CD4-positive, alpha-beta T cell treated with Interferon gamma for 1 hour (primary cell): ENCODE measurements at regions not wholly inside any gene's neighbourhood (a gene's known extent, or its start where the extent isn't known, plus 50 kb on each side); places are given as distances from the start of the nearest gene placed in this dataset.
"Not testable (repeated sequence)": the region's sequence is repeated elsewhere in the genome, so short reads cannot be mapped to it uniquely, and the experiment has no call there.

Source experiments
- DNase-seq: peaks from one replicate; pipeline ENCODE4 v3.0.0-alpha.2; 2020

DNA sequence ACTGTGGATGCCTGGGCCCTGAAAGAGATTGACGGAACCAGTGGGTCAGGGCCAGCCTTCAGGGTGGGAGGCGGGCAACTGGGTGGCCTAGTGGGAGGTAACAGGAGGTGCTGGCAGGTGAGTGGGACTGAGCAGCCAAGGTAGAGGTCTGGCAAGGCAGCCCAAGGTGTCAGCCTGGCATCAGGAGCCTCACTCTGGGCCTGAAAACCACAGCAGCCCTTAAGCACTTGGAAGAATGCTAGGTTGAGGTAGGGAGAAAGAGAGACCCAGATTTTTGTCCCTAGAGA is 315.8 kb upstream of the PRICKLE1 start:
- DNase-seq, result no peak

DNA sequence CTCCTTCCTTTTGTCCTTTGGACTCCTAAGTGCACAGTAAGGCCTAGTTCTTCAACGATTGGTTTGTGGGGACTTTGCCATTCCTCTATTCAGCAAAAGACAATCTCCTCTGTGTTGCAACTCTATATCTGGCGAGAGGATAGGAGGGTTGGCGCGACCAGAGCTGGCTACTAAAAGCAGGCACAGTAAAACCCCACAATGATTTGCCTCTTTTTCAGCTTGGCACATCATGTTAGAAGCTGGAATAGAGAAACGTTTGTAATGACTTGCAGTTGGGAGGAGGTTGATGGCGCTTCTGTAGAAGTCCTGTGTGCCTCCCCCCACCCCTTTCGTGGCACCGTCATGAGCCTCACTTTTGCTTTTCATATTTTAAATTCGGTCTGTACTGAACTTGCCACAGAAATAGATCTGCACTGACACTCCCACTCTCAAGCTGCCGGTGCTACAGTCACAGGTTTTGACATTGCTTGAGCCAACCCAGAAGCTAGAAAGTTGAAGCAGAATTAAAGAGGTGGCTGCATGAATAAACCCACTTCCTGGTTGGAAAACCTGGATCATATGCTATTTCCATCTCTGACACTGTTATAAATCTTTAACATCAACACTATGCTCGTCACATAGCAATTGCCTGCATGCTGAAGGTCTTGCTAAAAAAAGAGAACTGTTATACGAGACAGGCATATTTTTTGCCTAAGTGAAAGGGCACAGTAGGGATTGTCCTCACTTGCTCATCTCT is 315.3 kb upstream of the PRICKLE1 start:
- no peak for DNase-seq

DNA sequence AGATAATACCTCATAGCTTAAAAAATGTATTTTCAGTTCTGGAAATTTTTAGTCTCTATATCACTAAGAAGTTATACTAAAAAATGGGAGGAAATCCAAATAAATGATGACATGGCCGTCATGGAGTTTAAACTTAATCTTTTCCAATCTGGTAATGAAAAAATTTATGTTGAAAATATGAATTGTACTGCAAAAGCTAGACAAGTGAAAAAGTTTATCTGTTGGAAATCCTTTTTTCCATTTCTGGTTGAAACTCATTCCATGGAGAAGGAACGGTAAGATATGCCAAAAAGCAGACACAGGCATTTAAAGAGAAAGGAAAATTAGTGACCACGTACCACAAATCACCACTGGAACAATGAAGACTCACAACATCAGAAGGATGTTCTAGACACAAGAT is 314.2 kb upstream of the PRICKLE1 start:
- no peak for DNase-seq

DNA sequence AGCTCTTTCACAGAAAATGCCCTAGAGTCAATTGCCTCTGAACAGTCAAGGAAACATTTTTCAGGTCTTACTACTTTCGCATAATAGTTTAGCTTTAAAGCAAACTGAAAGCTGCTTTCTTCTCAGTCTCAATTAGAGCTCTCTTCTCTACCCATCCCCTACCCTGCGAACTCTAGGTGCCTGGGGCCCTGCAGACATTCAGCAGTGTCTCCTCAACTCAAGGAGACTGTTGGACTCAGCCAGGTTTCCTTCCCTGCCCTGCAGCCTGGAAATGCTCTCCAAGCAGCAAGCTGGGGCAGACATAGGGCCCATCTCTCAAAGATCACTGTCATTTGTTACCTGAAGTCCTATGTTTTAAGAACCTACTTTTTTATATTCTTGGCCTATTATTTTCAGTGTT is 312.5 kb upstream of the PRICKLE1 start:
- DNase-seq, result no peak

DNA sequence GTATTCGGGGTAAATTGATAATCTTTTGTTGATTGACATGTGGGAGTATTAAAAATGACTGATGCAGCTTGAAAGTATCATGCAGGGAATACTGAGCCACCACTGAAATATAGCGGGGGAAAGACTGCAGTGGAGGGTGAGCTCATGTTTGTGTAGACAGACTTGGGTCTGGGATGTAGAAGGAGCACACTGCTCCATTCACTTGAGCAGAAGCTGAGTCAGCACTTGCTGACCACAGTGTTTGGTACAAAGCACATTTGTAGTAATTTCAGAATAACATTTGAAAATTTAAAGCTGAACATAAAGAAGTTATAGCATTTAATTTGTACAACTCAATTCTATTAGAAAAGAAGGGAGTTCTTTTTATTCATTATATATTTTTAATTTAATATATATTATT is 304.3 kb upstream of the PRICKLE1 start:
- DNase-seq, result no peak

DNA sequence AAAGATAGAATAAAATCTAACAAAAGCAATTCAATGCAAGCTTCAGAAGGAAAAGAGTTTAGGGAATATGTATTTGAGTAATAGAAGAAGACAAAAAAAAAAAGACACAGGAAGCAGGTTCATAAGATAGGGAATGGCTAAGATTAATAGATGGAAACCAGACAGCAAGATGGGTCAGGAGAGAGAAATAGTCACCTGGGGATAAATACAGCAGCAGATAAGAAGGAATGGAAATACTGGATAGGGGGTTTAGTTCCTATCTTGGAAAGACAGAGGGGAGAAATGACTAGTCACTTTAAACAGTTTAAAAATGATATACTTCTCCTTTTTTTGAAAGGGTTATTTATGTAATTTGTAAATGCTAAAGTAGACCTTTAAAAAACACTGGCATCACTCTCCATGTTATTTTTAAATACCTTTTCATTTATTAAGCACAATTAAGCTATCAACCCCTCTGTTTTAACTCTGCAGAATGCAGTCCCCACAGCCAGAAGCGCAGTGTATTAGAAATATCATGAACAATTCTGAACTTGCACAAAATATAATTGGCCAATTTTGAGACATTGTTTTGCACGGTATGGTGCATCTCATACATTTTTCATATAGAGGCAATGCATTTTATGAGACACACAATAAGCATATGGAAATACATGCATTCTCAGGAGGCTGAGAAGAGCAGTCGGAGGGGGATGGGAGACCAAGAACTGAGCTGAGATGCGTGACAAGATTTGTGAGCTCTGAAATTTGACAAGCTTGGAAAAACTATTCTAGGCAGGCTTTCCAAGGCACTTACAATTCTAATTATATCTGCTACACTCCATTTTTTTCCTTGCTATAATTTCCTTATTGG is 303.4 kb upstream of the PRICKLE1 start:
- DNase-seq, result no peak

DNA sequence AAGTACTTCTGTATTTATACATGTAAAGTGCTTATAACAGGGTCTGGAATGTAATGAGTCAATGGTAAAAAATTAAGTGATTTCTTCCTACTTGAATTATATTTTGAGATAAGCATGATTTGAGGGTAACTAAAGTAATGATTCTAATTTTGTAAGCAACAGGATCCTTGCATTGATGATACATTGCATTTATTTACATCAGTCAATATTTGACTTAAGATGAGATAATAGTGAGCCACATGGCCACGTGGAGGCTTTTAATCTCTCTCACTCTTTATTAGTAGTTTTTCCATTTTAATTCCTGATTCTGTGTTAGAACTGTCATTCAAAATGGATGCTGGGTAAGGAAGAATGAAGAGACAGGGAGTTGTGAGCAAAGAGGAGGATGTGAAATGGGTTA is 298.1 kb upstream of the PRICKLE1 start:
- DNase-seq, result no peak

DNA sequence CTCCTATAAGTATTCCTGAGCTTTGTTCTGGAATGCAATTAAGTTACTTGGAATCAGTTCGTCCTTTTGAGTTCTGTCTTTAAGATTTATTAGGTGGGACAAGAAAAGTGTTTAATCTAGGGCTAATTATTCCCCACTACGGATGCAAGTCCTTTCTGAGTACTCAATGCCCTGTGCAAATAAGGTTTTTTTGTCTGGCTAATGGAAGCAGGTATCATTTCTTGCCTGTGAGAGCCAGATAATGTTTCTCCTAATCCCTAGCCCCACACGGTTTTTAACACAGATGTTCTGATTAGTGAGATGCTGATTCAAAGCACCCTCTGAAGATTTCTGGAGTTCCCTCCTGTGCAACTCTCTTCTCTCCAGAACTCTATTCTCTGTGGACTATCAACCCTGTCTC is 296.6 kb upstream of the PRICKLE1 start:
- DNase-seq, result no peak

DNA sequence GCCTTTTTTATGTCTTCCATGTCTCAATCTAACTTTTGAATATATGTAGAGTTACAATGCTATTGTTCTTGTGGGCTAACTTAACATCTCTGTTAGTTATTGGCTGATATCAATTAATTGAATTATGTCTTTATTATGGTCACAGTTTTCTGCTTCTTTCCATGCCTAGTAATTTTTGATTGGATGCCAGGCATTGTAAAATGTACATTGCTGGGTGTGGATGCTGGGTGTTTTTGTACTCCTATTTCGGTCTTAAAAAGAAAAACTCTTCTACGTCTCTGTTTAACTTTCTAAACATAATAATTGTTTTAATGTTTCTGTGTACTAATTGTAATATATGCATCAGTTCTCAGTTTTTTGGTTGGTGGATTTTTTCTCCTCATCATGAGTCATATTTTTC is 296.1 kb upstream of the PRICKLE1 start:
- DNase-seq, result no peak

DNA sequence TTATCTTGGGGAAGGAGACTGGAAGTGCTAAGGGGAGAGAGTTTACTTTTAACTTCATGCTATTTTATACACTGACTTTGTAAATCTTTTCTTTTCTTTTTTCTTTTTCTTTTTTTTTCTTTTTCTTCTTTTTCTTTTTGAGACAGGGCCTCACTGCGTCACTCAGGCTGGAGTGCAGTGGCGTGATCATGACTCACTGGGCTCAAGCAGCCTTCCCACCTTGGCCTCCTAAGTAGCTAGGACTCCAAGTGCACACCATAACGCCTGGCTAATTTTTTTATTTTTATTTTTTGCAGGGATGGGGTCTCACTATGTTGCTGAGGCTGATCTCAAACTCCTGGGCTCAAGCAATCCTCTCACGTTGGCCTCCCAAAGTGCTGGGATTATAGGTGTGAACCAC is 294.6 kb upstream of the PRICKLE1 start:
- DNase-seq, result no peak

DNA sequence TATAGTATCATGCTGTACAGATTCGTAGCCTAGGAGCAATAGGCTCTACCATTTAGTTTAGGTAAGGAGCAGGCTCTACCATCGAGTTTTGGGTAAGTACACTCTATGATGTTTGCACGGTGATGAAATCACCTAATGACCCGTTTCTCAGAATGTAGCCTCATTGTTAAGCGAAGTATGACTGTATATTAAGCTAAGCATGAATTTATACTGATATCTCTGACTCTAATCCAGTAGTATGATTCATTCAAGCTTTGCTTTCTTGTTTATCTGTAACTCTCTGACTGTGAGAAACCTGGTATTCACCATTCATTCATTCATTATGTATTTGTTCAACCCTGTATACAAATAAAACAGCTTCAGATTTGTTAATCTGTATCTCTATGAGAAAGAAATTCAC is 283.9 kb upstream of the PRICKLE1 start:
- no peak for DNase-seq

DNA sequence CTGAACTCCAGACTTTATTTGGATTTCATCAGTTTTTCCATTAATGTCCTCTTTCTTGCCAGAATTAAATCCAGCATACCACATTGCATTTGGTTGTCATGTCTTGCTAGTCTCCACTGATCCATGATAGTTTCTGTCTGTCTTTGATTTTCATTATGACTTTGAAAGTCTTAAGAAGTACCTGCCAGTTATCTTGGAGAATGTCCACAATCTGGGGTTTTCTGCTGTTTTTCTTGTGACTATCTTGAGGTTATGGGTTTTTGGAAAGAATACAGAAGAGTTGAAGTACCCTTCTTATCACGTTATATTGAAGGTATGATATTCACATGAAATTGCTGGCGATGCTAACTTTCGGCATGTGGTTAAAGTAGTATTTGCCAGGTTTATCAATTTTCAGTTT is 282.3 kb upstream of the PRICKLE1 start:
- DNase-seq, result no peak

DNA sequence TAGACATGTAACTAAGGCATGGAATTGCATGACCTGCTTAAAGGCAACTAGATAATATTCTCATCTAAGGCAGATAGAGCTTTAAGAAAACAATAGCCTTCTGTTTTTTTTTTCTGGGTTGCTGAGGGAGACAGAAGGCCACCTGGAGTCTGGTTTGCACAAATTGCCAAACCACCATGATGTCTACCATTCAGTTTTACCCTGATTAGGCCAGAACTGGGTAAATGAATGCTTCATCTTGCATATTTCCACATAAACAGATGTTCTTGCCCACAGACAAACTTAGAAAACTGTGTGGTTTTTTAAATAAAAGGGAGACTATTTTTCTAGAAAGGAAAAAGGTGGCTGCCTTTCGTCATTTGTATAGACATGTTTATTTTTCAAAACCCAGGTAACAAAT is 278.7 kb upstream of the PRICKLE1 start:
- no peak for DNase-seq

DNA sequence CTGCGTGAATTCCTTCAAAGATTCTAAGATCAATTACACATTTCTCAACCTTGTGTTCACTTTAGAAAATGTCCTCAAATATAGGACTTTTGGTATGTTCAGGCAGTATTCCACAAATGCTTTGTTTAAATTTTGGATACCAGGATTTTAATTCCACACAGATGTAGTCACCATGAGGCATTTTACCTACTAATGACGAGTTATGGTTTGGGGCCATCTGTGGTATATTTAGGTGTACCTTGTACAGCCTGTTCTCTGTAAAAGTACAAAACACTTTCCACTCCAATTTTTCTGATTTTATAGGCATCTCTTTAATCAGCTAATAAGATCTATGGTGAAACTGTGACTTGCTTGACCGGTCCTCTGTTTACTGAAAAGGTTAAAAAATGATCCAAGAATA is 275.7 kb upstream of the PRICKLE1 start:
- no peak for DNase-seq

DNA sequence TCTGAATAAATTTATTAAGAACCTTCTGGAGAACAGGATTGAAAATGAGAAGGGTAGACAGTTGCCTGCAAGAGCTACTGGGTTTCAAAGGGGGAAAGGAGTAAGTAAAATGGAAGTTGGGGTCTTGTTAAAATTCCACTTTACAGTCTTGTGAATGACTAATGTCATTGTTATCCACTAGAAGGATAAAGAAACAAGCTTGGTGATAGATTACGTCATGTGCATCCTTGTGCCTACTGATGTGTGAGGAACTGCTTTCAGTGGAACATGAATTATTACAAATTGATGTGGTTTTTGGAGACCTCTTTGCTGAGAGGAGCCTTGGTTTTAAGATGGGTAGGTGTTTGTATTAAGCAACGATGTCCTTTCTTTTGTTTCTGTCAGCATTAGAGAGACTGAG is 272.5 kb upstream of the PRICKLE1 start:
- DNase-seq, result no peak

DNA sequence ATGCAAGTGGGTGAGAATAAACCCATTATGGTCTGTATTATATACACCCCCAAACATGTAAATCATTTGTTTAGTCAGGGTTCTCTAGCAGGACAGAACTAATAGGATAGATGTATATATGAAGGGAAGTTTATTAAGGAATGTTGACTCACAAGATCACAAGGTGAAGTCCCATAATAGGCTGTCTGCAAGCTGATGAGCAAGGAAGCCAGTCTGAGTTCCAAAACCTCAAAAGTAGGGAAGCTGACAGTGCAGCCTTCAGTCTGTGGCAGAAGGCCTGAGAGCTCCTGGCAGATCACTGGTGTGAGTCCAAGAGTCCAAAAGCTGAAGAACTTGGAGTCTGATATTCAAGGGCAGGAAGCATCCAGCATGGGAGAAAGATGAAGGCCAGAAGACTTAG is 270.8 kb upstream of the PRICKLE1 start:
- DNase-seq, result not testable (repeated sequence)

DNA sequence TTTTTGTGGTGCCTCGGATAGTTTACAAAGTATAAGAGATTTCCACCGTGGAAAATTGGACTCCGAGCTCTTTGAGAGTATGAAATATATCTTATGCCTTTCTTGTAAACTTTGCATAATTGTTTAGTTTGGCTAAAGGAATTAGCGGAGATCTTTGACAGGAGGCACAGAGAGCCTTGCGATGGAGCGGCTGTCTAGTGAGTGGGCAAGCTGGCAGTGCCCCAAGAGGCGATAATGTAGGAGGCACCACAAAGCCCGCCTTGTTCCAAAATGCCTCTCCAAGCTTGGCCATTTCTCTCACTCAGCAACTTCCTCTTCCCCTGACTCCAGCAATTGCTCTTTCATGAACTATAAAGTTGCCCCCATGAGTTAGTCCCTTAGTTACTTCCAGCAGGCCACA is 270.1 kb upstream of the PRICKLE1 start:
- no peak for DNase-seq

DNA sequence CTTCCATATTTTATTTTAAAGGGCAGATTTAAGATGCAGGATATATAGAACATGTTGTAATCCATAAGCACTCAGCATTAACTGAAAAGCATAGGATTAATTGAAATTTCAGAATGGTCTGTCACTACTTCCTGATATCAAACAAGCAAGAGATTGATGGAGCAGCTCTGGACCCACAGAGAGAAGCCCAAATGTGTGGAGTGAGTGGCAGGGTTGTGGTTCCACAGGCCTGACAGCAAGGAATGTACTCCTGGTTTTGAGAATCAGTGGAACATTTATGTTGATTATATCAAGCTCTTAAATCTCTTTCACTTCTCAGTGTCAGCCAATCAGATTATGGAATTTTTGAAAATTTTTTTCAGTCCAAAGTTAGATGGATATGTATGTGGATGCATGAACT is 267.6 kb upstream of the PRICKLE1 start:
- DNase-seq, result no peak

DNA sequence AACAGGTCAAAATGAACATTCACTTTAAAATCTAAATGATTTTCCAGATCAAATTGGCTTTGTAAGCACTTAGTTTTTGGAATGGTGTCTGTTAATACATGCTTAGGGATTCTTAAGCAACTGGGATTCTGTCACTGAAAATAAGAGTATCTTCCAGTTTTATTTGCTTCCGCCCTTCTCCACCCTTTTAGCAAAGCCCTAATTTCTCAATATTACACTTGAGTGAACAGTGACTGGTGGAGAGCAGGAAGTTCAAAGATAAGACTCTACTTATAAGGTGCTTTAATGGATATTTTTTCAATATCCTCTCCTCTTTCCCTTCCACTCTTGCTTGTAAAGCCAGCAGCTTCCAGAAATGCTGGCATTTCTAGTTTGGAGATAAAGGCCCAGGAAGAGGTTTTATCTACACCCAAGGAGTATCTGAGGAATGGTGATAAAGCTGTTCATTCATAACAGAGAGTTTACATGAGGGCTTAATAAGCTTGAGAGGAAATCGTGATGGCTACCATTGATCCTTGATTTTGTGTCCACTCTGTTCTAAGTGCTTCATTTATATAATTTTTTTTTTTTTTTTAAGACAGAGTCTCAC is 265.9 kb upstream of the PRICKLE1 start:
- DNase-seq, result no peak

DNA sequence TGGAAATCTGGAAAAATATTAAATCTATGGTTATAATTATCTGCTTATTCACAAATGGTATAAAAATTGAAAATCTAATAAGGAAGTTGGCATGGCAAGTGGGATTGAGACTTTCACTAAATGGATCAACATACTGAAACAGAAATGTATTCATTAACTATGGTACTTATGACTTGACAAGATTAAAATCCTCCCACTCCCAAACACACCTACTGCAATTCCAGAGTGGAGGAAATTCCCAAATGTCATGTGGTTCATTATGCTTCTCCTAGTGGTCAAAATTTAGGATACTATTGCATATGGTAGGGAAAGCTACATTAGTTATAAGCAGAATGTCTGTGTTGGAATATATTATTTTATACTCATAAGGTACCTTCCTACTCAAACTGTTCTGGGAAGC is 265.3 kb upstream of the PRICKLE1 start:
- DNase-seq, result no peak

DNA sequence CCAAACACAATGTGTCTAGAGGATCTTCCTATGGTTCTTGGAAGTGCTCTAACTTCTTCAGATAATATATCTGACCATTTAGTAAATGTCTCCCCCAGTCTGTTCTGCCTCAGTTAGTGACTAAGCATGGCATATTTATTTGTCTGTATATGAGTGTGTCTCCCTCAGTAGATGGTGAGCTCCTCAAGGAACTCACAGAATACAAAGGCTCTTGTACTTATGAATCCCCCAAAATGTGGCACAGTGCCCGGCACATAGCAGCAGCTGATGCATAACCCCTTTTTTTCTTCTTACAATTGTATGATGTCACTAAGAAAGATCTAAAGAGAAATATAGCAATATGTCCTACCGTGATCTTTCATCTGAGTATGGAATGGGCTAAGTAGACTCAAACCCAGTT is 264.7 kb upstream of the PRICKLE1 start:
- DNase-seq, result no peak

DNA sequence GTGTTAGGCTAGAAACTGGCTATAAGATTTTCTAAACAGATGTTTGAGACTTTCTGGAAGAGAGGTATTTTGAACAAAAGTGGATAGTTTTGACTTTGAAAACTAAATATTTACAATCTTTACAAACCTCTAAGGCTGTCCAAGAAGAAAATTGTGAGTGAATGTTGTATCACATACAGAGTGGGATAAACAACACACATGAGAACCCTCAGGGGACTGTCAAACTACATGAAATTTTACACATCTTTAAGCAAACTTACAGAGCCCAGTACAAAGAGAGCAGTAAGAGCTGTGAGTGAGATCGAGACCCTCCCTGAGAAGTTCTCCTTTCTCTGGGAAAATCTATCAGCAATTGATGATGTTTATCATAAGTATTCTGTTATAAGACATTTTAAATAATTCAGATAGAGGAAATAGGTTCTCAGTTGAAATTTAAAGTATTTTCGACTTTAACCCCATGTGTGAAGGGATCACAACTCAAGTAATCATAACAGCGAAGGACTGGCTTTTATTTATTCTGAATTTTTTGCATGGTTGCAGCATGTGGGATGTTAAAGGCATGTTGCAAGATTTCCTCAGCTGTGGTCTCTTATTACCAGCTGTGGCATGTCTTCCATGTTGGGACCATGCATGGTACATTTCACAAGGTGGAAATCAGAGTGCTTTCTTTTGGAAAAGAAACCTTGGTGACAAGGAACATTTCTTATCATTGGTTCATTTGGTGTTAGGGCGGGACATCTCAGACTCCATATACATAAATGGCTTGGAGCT is 264.0 kb upstream of the PRICKLE1 start:
- no peak for DNase-seq

DNA sequence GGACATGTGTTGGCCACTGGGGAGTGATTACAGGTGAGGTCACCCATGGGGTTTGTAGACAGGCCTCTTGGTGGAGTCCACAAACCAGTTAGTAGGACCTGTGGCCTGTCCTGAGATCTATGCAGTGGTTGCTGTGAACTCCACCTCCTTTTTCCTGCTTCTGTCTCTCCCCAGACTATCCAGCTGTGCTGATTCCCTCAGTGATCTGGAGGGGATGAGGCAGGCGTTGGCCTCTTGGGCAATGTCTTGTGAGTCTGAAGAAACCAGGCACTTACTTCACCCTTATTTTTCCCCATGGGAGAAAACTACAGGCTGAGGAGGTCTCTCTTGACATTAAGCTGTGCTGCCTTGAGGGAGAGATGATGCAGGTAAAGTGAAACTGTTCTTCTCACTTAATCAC is 257.2 kb upstream of the PRICKLE1 start:
- DNase-seq, result no peak

DNA sequence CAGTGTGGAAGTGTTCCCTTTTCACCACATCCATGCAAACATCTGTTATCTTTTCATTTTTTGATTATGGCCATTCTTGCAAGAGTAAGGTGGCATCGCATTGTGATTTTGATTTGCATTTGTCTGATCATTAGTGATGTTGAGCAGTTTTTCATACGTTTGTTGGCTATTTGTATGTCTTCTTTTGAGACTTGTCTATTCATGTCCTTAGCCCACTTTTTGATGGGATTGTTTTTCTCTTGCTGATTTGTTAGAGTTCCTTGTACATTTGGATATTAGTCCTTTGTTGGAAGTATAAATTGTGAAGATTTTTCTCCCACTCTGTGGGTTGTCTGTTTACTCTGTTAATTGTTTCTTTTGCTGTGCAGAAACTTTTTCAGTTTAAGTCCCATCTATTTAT is 244.5 kb upstream of the PRICKLE1 start:
- no peak for DNase-seq
